HG02642 (cell line): ENCODE measurements at regions not wholly inside any gene's neighbourhood (a gene's known extent, or its start where the extent isn't known, plus 50 kb on each side); places are given as distances from the start of the nearest gene placed in this dataset.
A peak's percentile ranks its signal among the peaks of the same experiment; 100 is the strongest.

ENCODE experiments used
- ATAC-seq: cut with Tn5 transposase; IDR thresholded peaks from one replicate; pipeline ENCODE4 v1.9.1; 2021; ENCODE audit warnings: mild to moderate bottlenecking; ENCODE audit not compliant: unreplicated experiment, poor library complexity

GRCh38 chr7:18234519-18234918 lies 206.9 kb upstream of the PRPS1L1 start:
- no peak for ATAC-seq

- no peak for ATAC-seq
Measured at GRCh38 chr7:18235819-18236218, 208.2 kb upstream of the PRPS1L1 start.

GRCh38 chr7:18239212-18239611 lies 211.6 kb upstream of the PRPS1L1 start:
- no peak for ATAC-seq

- ATAC-seq, result no peak
Measured at GRCh38 chr7:18241543-18242231, 214.0 kb upstream of the PRPS1L1 start.

DNA sequence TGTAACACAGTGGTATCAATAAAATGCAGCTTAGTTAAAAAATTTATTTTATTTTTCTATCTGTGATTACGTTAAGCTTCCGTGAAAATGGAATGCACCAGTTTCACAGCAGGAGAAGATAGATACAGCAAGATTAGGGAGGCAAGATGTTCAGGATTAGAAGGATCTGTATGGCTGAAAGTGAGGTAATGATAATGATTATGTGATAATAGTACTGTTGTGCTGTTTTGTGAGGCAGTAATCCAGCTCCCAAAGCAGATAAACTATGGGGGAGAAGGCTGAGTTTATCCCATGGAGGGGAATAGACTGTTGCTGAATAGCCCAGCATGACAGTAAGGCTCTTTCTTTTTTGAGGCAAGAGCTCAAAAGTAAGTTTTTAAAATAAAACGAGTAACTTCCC lies 216.1 kb upstream of the PRPS1L1 start:
- ATAC-seq, result no peak

DNA sequence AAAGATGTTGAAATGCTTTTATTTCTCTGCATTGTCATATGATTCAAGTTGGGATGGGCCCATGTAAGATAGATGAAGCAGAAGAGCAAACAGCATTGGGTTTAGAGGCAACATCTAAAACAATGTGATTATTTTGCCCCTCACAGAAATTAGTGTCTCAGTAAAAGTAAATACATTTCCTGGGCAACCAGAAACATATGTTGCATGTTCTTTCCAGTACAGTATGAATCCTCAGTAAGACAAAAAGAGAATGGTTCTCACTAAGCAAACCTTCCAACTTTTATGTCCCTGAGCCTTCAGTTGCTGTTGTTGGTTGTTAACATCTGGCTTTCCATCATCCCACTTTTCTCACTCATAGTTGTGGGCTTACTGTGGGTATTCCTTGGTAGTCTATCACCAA lies 222.5 kb upstream of the PRPS1L1 start:
- ATAC-seq, result no peak

GRCh38 chr7:18257711-18258110 lies 230.1 kb upstream of the PRPS1L1 start:
- ATAC-seq, result no peak

DNA sequence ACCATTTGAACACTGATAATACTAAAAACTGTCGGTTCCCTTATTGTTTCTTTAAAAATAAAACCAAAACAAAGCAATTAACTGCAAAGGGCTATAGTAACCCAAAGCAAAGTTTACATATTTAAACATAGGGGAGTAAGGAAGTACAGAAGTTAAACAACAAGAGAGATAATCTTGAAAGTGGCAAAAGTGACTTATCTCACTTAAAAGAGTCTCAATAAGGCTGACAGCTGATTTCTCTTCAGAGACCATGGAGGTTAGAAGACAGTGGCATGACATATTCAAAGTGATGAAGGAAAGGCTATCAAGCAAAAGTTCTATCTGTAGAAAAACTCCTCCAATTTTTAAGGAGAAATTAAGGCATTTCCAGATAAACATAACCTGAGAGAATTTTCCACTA lies 233.5 kb upstream of the HDAC9 start:
- no peak for ATAC-seq

GRCh38 chr7:18265611-18266281 lies 229.8 kb upstream of the HDAC9 start:
- no peak for ATAC-seq

DNA sequence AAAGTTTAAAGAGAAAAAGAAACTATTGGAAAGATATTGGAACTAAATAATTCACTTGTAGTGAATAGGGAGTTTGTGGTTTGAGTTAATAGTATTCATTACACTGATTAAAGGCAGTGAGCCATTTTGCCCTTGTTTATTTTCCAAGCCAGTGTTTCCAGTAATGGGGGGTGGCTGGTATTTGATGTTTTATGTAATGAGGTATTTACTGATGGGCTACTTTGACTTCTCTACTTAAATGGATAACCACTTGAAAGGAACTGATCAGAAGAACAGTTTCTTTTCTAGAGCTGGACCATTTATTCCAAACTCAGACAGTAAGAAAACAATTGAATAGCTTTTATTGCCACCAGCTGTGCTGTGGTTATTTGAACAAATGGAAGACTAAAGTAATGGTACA lies 227.0 kb upstream of the HDAC9 start:
- no peak for ATAC-seq

- ATAC-seq, result no peak
Measured at GRCh38 chr7:18276380-18276779, 219.2 kb upstream of the HDAC9 start.

DNA sequence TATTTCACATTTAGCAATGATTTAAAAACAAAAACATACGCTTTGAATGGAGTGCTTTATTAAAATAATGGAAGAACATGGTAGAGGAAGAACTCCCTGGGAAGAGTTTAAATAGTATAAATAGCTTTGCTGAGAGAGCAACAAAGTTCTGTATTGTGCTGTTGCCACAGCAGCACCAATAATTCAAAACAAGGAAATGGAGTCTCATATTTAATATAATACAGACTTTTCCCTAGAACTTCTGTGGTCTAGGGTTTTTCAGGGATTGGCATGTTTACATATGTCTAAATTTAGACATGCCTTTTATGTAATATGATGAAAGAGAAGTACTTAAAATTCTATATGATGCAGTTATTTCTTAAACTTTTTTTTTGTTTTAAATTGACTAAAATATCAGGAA lies 217.2 kb upstream of the HDAC9 start:
- no peak for ATAC-seq

GRCh38 chr7:18283045-18283444 lies 212.5 kb upstream of the HDAC9 start:
- ATAC-seq, result no peak

DNA sequence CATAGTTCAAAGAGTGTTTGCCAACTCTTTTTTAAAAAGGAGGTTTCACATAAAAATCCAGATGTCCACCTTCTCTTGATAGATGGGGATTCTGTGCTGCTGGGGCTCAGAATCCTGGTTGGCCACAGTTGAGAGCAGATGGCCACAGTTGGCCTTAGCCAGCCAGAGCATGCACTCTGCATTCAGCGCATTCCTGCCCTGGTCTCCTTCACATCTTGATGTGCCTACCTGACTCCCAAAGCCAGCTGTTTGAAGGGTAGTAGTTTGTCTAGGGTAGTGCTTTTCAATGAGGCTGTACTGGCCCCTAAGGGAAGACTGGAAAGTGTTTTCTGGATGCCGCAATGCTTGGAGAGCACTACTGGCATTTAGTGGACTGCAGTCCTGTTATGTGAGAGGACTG lies 208.1 kb upstream of the HDAC9 start:
- ATAC-seq, result no peak

GRCh38 chr7:18288322-18289037 lies 207.1 kb upstream of the HDAC9 start:
- no peak for ATAC-seq

- ATAC-seq, result no peak
Measured at GRCh38 chr7:18289788-18290187, 205.8 kb upstream of the HDAC9 start.

DNA sequence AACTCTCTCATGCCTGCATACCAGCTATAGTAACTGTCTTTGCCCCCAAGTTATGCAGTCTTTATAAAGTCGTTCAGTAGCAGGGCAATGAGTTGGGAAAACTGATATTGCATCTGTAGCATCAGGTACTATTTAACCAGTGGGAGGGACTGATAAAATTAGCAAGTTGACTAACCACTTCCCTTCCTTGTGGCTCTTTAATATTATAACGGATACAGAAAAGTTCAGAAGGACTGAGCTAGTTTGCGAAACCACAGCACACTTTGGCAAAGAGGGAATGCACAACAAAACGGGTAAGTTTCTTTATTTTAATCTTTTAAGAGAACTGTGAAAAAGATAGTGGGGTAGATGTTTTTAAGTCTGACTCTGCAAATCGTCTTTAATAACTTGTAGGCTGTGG lies 205.3 kb upstream of the HDAC9 start:
- ATAC-seq, result peak; percentile 61

DNA sequence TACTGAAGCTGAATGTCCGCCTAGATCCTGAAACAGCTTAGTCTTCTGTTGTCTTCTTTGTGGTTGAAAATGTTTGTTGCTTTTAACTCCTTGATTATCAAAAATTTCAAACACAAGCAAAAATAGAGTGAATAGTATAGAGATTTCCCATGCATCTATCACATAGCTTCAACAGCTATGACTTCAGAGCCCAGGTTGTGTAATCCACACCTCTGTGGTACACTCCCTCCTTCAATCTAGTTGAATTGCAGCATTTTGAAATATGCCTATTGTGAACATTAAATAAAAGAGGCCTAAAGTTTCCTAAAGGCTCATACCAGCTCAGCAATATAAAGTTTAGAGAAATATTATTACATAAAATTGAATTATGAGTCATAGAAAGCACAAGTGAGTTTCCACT lies 204.7 kb upstream of the HDAC9 start:
- no peak for ATAC-seq

GRCh38 chr7:18292584-18292983 lies 203.0 kb upstream of the HDAC9 start:
- ATAC-seq, result no peak

DNA sequence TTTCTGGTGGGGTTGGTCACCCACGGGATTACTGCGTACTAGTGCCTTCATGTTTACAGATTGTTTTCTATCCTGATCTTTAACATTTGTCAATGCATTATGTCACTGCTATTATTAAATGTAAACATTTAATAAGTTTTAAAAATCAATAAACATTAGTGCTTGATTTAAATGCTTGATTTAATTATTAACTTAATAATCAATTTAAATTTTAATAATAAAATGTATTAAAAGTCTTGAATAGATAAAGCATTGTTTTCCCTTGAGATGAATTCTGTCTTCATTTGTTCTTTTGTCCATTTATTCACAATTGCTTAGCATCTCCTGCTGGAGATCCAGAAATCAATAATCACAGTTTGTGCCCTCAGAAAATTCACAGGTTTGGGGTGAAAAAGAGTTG lies 201.8 kb upstream of the HDAC9 start:
- ATAC-seq, result no peak

- ATAC-seq, result no peak
Measured at GRCh38 chr7:18294411-18294810, 201.1 kb upstream of the HDAC9 start.
